Transverse colon (tissue), 4 donors: ENCODE measurements at regions not wholly inside any gene's neighbourhood (a gene's known extent, or its start where the extent isn't known, plus 50 kb on each side); places are given as distances from the start of the nearest gene placed in this dataset.
A peak's percentile ranks its signal among the peaks of the same experiment; 100 is the strongest.

Experiments
- DNase-seq: peaks from one replicate; pipeline ENCODE4 v3.0.0-alpha.2; 2019
- H3K27ac ChIP-seq, 4 donors: fragments of 200-600 bp; sonication (generic); 2 replicates each; pipeline ENCODE4 v1.5.1; 2016 to 2018; ENCODE audit warnings: inconsistent platforms in 4 of 4
- H3K27me3 ChIP-seq: fragments of 200-600 bp; sonication (generic); 2 replicates; pipeline ENCODE4 v1.5.1; 2017; ENCODE audit warnings: inconsistent platforms
- H3K36me3 ChIP-seq, 4 donors: fragments of 200-600 bp; sonication (generic); 2 replicates each; pipeline ENCODE4 v1.5.1; 2017 to 2019; ENCODE audit warnings: inconsistent platforms in 4 of 4
- H3K4me1 ChIP-seq, 4 donors: fragments of 200-600 bp; sonication (generic); 2 replicates each; pipeline ENCODE4 v1.5.1; 2017 to 2020; ENCODE audit warnings: inconsistent platforms in 4 of 4
- H3K4me3 ChIP-seq, 4 donors: fragments of 200-600 bp; sonication (generic); 1 replicate in 1 of 4; 2 replicates in 3 of 4; pipeline versions ENCODE4 v1.5.1 to v1.6.1; 2017 to 2019; ENCODE audit warnings: inconsistent platforms in 4 of 4
- H3K9me3 ChIP-seq, 2 donors: fragments of 200-600 bp; sonication (generic); 2 replicates each; pipeline ENCODE4 v1.5.1; 2017 to 2019; ENCODE audit warnings: inconsistent platforms in 2 of 2
- CTCF ChIP-seq, 5 experiments: fragments of 200-600 bp in 3 of 5; fragments of 450-650 bp in 2 of 5; sonication (generic) in 3 of 5; IDR thresholded peaks; 1 replicate in 2 of 5; 2 replicates in 3 of 5; pipeline ENCODE4 v1.5.1; 2016 to 2017; ENCODE audit warnings: antibody characterized with exemption in 5 of 5, inconsistent platforms in 3 of 5, mild to moderate bottlenecking in 2 of 5, moderate library complexity in 1 of 5
- EP300 ChIP-seq: sonication (generic); formaldehyde crosslinking; IDR thresholded peaks from one replicate; pipeline ENCODE4 v1.6.1; 2017; ENCODE audit warnings: antibody characterized with exemption, low read depth
- POLR2A ChIP-seq: fragments of 450-650 bp; IDR thresholded peaks from one replicate; pipeline ENCODE4 v1.6.1; 2016; ENCODE audit warnings: antibody characterized with exemption, mild to moderate bottlenecking, moderate library complexity
- POLR2AphosphoS5 ChIP-seq, 3 donors: sonication (generic); formaldehyde crosslinking; IDR thresholded peaks; one replicate each; pipeline ENCODE4 v1.6.1; 2016; ENCODE audit warnings: antibody characterized with exemption in 3 of 3
- WGBS, 2 donors: methylation state at CpG; one replicate each; pipeline ENCODE4 v1.1.5; 2018; ENCODE audit warnings: low coverage in 1 of 2; 5-methylcytosine and 5-hydroxymethylcytosine counted together
- in situ Hi-C, 4 donors: fragments of 200-750 bp; cut with MboI; loops; one replicate each; pipeline versions ENCODE4 v1.15.0 to v1.15.1; 2017; ENCODE audit warnings: low sequenced_read_pairs in 3 of 4, low pct_ligation_motif_present in 1 of 4, low pct_unique_long_range_greater_than_20kb in 1 of 4
- intact Hi-C: fragments of 100-400 bp; cut with DNase I; formaldehyde crosslinking; loops from one replicate; pipeline ENCODE4 v1.15.1; 2023; ENCODE audit warnings: low total_unique reads

GRCh38 chr1:203424285-203424684 is 51.3 kb upstream of the PRELP start:
- Histone ChIP-seq H3K27ac (peak overlapping the region; percentile 84 to 87 (median 86)), H3K4me1 (peaks cover 13 to 36% (median 19%) of the 10 kb centered on the region in 4 donors), H3K27me3 (no peaks in the 10 kb centered on the region), H3K4me3 (no peak overlapping the region), H3K9me3 (no peaks in the 10 kb centered on the region), H3K36me3 (no peaks in the 10 kb centered on the region)
- TF ChIP-seq POLR2AphosphoS5 (IDR thresholded peaks at IDR 0.05) (no peak), EP300 (no peak), POLR2A (no peak)
- intact Hi-C loops (no loop called here), in situ Hi-C loops (no loop called here)
- WGBS, 2 donors: 69% methylated on average over 3 of the region's 3 CpGs
- no peak for DNase-seq

- no peak for DNase-seq
- 40 to 45% methylated on average over 2 to 4 of the region's 4 CpGs for WGBS, 2 donors
- Histone ChIP-seq H3K4me3 (no peak overlapping the region), H3K4me1 (peaks cover 15 to 44% (median 25%) of the 10 kb centered on the region in 4 donors), H3K36me3 (no peaks in the 10 kb centered on the region), H3K9me3 (no peaks in the 10 kb centered on the region), H3K27ac (peak overlapping the region; percentile 84 to 87 (median 86)), H3K27me3 (no peaks in the 10 kb centered on the region)
- intact Hi-C loops (no loop called here), in situ Hi-C loops (loop anchor here in 1 of 4 donors (25.0 kb wide), 1 partner anchor 163 kb away; no protein-coding TSS in a partner anchor)
- no peak for TF ChIP-seq POLR2A
- no peak for TF ChIP-seq CTCF (IDR thresholded peaks at IDR 0.05)
- TF ChIP-seq EP300: no peak
- no peak for TF ChIP-seq POLR2AphosphoS5 (IDR thresholded peaks at IDR 0.05)
Observed at GRCh38 chr1:203424861-203425662, 50.5 kb upstream of the PRELP start.

GRCh38 chr1:203425663-203425975 is 50.0 kb upstream of the PRELP start:
- no peaks in the 10 kb centered on the region for H3K27me3 ChIP-seq
- H3K36me3 ChIP-seq: no peaks in the 10 kb centered on the region
- peak overlapping the region in 1 of 4 donors; percentile 26 for H3K4me3 ChIP-seq
- intact Hi-C loops: no loop called here
- in situ Hi-C loops: loop anchor here in 1 of 4 donors (25.0 kb wide), 1 partner anchor 163 kb away; no protein-coding TSS in a partner anchor
- H3K9me3 ChIP-seq: no peaks in the 10 kb centered on the region
- no peak for DNase-seq
- peak overlapping the region; percentile 84 to 87 (median 86) for H3K27ac ChIP-seq
- peaks cover 17 to 43% (median 26%) of the 10 kb centered on the region in 4 donors for H3K4me1 ChIP-seq
- TF ChIP-seq CTCF (IDR thresholded peaks at IDR 0.05) (no peak), EP300 (no peak), POLR2A (peak; percentile 19), POLR2AphosphoS5 (IDR thresholded peaks at IDR 0.05) (peak in 1 of 3 donors; percentile 27)
